H1 (cell line): ENCODE measurements at regions not wholly inside any gene's neighbourhood (a gene's known extent, or its start where the extent isn't known, plus 50 kb on each side); places are given as distances from the start of the nearest gene placed in this dataset.

Experiments
- CTCF ChIA-PET: fragments of 300-600 bp; sonication (Branson Sonifier 250); formaldehyde crosslinking; loops from one replicate; lab custom pipeline; 2021; ENCODE audit not compliant: partially characterized antibody; lab: Charles Lee
- POLR2A ChIA-PET: fragments of 300-600 bp; sonication (Branson Sonifier 250); formaldehyde crosslinking; loops from one replicate; lab custom pipeline; 2021; ENCODE audit warnings: inconsistent platforms; ENCODE audit not compliant: partially characterized antibody; lab: Charles Lee
- DNase-seq, 2 experiments: peaks; one replicate each; pipeline versions ENCODE4 v3.0.0 to v3.0.0-alpha.2; 2010 to 2022; ENCODE audit warnings: low spot score in 2 of 2, low read depth in 1 of 2, mixed read lengths in 1 of 2
- FAIRE-seq: peaks from 2 replicates; lab custom pipeline; 2011; peaks lifted over from hg19 to GRCh38; lab: Jason Lieb, UNC
- H2AFZ ChIP-seq: 2 replicates; pipeline ENCODE4 v1.8.1; 2012; ENCODE audit warnings: low read length, inconsistent platforms
- H2AK5ac ChIP-seq: 2 replicates; pipeline ENCODE4 v1.6.1; 2013; ENCODE audit warnings: low read depth, low read length
- H2BK120ac ChIP-seq: replicated peaks from 2 replicates; pipeline ENCODE3; 2013; ENCODE audit warnings: low read depth, low read length, inconsistent platforms
- H2BK12ac ChIP-seq: 2 replicates; pipeline ENCODE4 v1.6.1; 2013; ENCODE audit warnings: low read depth, low read length
- H2BK15ac ChIP-seq: 2 replicates; pipeline ENCODE4 v1.6.1; 2013; ENCODE audit warnings: low read length
- H2BK20ac ChIP-seq: 2 replicates; pipeline ENCODE4 v1.6.1; 2013; ENCODE audit warnings: low read length
- H2BK5ac ChIP-seq: 2 replicates; pipeline ENCODE4 v1.6.1; 2013; ENCODE audit warnings: low read depth, low read length
- H3K14ac ChIP-seq: 2 replicates; pipeline ENCODE4 v1.6.1; 2013; ENCODE audit warnings: inconsistent platforms; ENCODE audit not compliant: insufficient read length
- H3K18ac ChIP-seq: 2 replicates; pipeline ENCODE4 v1.6.1; 2013; ENCODE audit warnings: low read length; ENCODE audit errors: extremely low read depth
- H3K23ac ChIP-seq: 2 replicates; pipeline ENCODE4 v1.6.1; 2013; ENCODE audit warnings: inconsistent platforms; ENCODE audit not compliant: insufficient read length
- H3K23me2 ChIP-seq: 2 replicates; pipeline ENCODE4 v1.6.1; 2013; ENCODE audit warnings: low read depth, low read length
- H3K27ac ChIP-seq: 2 replicates; pipeline ENCODE4 v1.6.1; 2011; ENCODE audit warnings: low read depth, low read length, inconsistent platforms
- H3K27me3 ChIP-seq, 4 experiments: replicated peaks in 1 of 4; 1 replicate in 1 of 4; 2 replicates in 3 of 4; pipeline versions ENCODE4 v1.6.1 to v1.8.1; 2011 to 2013; ENCODE audit warnings: low read length in 3 of 4, mild to moderate bottlenecking in 3 of 4, inconsistent platforms in 2 of 4, mixed read lengths in 2 of 4, moderate library complexity in 1 of 4; ENCODE audit not compliant: control insufficient read depth in 3 of 4, insufficient read depth in 3 of 4; ENCODE audit errors: extremely low read depth in 1 of 4
- H3K36me3 ChIP-seq, 4 experiments: 2 replicates each; pipeline versions ENCODE4 v1.6.1 to v1.8.1; 2011 to 2013; ENCODE audit warnings: mild to moderate bottlenecking in 4 of 4, low read length in 3 of 4, moderate library complexity in 2 of 4, control low read depth in 1 of 4, inconsistent platforms in 1 of 4; ENCODE audit not compliant: insufficient read depth in 4 of 4, control insufficient read depth in 2 of 4
- H3K4ac ChIP-seq: replicated peaks from 2 replicates; pipeline ENCODE3; 2013; ENCODE audit warnings: low read length, low read depth, mixed read lengths, inconsistent platforms; ENCODE audit not compliant: insufficient read length
- H3K4me1 ChIP-seq, 4 experiments: replicated peaks in 1 of 4; 1 replicate in 1 of 4; 2 replicates in 3 of 4; pipeline versions ENCODE4 v1.6.1 to v1.8.1; 2011 to 2013; ENCODE audit warnings: low read length in 3 of 4, inconsistent platforms in 2 of 4, mixed read lengths in 1 of 4; ENCODE audit not compliant: insufficient read depth in 4 of 4, control insufficient read depth in 3 of 4
- H3K4me2 ChIP-seq, 2 experiments: 2 replicates each; pipeline versions ENCODE4 v1.6.1 to v1.8.1; 2011 to 2013; ENCODE audit warnings: low read depth in 2 of 2, low read length in 2 of 2, control low read depth in 1 of 2, inconsistent platforms in 1 of 2, mild to moderate bottlenecking in 1 of 2; ENCODE audit not compliant: insufficient read depth in 1 of 2
- H3K4me3 ChIP-seq, 4 experiments: fragments of 200-600, 300-600 bp in 1 of 4; sonication (generic), shearing (Covaris generic), sonication (Bioruptor Twin) in 1 of 4; 2 replicates each; pipeline versions ENCODE4 v1.5.1 to v1.8.1; 2011 to 2016; ENCODE audit warnings: low read length in 4 of 4, low read depth in 3 of 4, control low read depth in 2 of 4, inconsistent platforms in 2 of 4, mild to moderate bottlenecking in 2 of 4, mixed read lengths in 1 of 4, moderate library complexity in 1 of 4; ENCODE audit not compliant: insufficient read depth in 2 of 4; ENCODE audit errors: extremely low read depth in 1 of 4
- H3K56ac ChIP-seq: replicated peaks from 2 replicates; pipeline ENCODE3; 2013; ENCODE audit warnings: low read depth, mild to moderate bottlenecking, mixed read lengths, low read length, inconsistent platforms; ENCODE audit not compliant: insufficient read length
- H3K79me1 ChIP-seq: 2 replicates; pipeline ENCODE4 v1.6.1; 2013; ENCODE audit warnings: low read depth, low read length, control low read depth
- H3K79me2 ChIP-seq, 2 experiments: 2 replicates each; pipeline versions ENCODE4 v1.6.1 to v1.8.1; 2012 to 2013; ENCODE audit warnings: low read length in 2 of 2, mild to moderate bottlenecking in 2 of 2, inconsistent platforms in 1 of 2; ENCODE audit not compliant: insufficient read depth in 2 of 2, control insufficient read depth in 1 of 2
- H3K9ac ChIP-seq, 4 experiments: replicated peaks in 1 of 4; 1 replicate in 1 of 4; 2 replicates in 3 of 4; pipeline versions ENCODE4 v1.6.1 to v1.8.1; 2011 to 2013; ENCODE audit warnings: low read depth in 3 of 4, low read length in 3 of 4, control low read depth in 2 of 4, mild to moderate bottlenecking in 2 of 4, moderate library complexity in 2 of 4, inconsistent platforms in 1 of 4; ENCODE audit errors: extremely low read depth in 1 of 4
- H3K9me3 ChIP-seq, 2 experiments: 2 replicates each; pipeline versions ENCODE4 v1.6.1 to v1.8.1; 2012 to 2013; ENCODE audit warnings: mild to moderate bottlenecking in 2 of 2, moderate library complexity in 2 of 2, control low read depth in 1 of 2, inconsistent platforms in 1 of 2, low read depth in 1 of 2, low read length in 1 of 2, mixed read lengths in 1 of 2; ENCODE audit not compliant: insufficient read depth in 2 of 2
- H4K20me1 ChIP-seq, 2 experiments: replicated peaks in 1 of 2; 2 replicates each; pipeline versions ENCODE3 to v1.8.1; 2011 to 2013; ENCODE audit warnings: inconsistent platforms in 2 of 2, low read length in 2 of 2, mild to moderate bottlenecking in 1 of 2; ENCODE audit not compliant: insufficient read depth in 2 of 2, control insufficient read depth in 1 of 2
- H4K5ac ChIP-seq: 2 replicates; pipeline ENCODE4 v1.6.1; 2013; ENCODE audit warnings: low read length, low read depth, mixed read lengths, inconsistent platforms; ENCODE audit not compliant: insufficient read length
- H4K8ac ChIP-seq: 2 replicates; pipeline ENCODE4 v1.8.0; 2013; ENCODE audit warnings: mild to moderate bottlenecking, moderate library complexity, low read length, inconsistent platforms; ENCODE audit not compliant: insufficient read depth; ENCODE audit errors: extremely low read depth
- H4K91ac ChIP-seq: replicated peaks from 2 replicates; pipeline ENCODE3; 2013; ENCODE audit warnings: low read length, mixed read lengths, inconsistent platforms; ENCODE audit not compliant: insufficient read length
- RAD21 ChIP-seq, 2 experiments: IDR thresholded peaks in 1 of 2; conservative IDR thresholded peaks in 1 of 2; 2 replicates each; pipeline ENCODE4 v1.6.1; 2011; ENCODE audit warnings: low read depth in 2 of 2, low read length in 2 of 2, improper control_type of control experiment in 1 of 2, inconsistent platforms in 1 of 2, mild to moderate bottlenecking in 1 of 2, moderate library complexity in 1 of 2
- ZNF274 ChIP-seq: IDR thresholded peaks from 2 replicates; pipeline ENCODE4 v1.7.0; 2012; ENCODE audit warnings: low read length, borderline replicate concordance; ENCODE audit errors: extremely low read depth
- WGBS, 2 experiments: shearing (Covaris generic) in 1 of 2; methylation state at CpG; one replicate each; pipeline versions ENCODE4 v1.1.6 to v1.1.7; 2013 to 2015; ENCODE audit warnings: low lambda C conversion rate in 2 of 2, mixed read lengths in 2 of 2, inconsistent platforms in 1 of 2, low coverage in 1 of 2, missing lambda C conversion rate in 1 of 2; ENCODE audit not compliant: insufficient replicate concordance in 2 of 2, insufficient coverage in 1 of 2, insufficient read length in 1 of 2; ENCODE audit errors: extremely low coverage in 1 of 2, missing lambda C conversion rate in 1 of 2; 5-methylcytosine and 5-hydroxymethylcytosine counted together
- TF ChIP-seq, protein P1 (sequence below): IDR thresholded peaks from 2 replicates; pipeline ENCODE4 v1.6.1; 2012; ENCODE audit warnings: inconsistent platforms

DNA sequence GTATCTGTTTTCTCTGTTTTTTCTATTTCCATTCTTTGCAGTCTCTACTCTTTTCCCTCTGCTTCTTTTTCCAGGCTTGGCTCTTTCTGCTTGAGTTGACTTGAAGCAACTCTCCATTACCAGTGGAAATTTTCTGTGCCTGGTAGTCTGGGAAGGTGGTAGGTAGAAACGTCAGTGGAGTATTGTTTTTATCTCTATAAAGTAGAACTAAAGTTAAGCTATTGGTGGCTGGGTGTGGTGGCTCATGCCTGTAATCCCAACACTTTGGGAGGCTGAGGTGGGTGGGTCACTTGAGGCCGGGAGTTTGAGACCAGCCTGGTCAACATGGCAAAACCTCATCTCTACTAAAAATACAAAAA, 438.1 kb upstream of the AR start:
- no peaks in the 10 kb centered on the region for H4K20me1 ChIP-seq
- CTCF ChIA-PET: no interaction called here
- WGBS, 2 experiments: 83% methylated on average over 1 of the region's 2 CpGs; no CpG with 5 or more reads in 1 of the 2 experiments
- no peak for TF ChIP-seq ZNF274
- TF ChIP-seq, protein P1, sequence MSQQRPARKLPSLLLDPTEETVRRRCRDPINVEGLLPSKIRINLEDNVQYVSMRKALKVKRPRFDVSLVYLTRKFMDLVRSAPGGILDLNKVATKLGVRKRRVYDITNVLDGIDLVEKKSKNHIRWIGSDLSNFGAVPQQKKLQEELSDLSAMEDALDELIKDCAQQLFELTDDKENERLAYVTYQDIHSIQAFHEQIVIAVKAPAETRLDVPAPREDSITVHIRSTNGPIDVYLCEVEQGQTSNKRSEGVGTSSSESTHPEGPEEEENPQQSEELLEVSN: no peak
- TF ChIP-seq RAD21 (IDR thresholded peaks at IDR 0.05 in 1 of 2, conservative IDR thresholded peaks at IDR 0.05 in 1 of 2; ENCODE audit: low read depth in 2 of 2, low read length in 2 of 2): no peak

More for the DNA sequence above, 438.1 kb upstream of the AR start:
- H2BK5ac ChIP-seq: no peak overlapping the region
- no peak overlapping the region for H3K27ac ChIP-seq
- no peak overlapping the region for H2BK12ac ChIP-seq
- H3K18ac ChIP-seq: no peak overlapping the region
- no peaks in the 10 kb centered on the region for H3K4me1 ChIP-seq
- FAIRE-seq (no peak), DNase-seq (no peak)
- no peaks in the 10 kb centered on the region for H3K79me2 ChIP-seq
- no peak overlapping the region for H4K91ac ChIP-seq
- H3K4me3 ChIP-seq: no peak overlapping the region
- no peaks in the 10 kb centered on the region for H3K23me2 ChIP-seq
- H3K79me1 ChIP-seq: no peaks in the 10 kb centered on the region
- no peak overlapping the region for H3K14ac ChIP-seq
- POLR2A ChIA-PET: no interaction called here
- H2AK5ac ChIP-seq: no peak overlapping the region
- H3K4me2 ChIP-seq: no peak overlapping the region
- no peaks in the 10 kb centered on the region for H3K36me3 ChIP-seq
- H2AFZ ChIP-seq: no peak overlapping the region
- no peak overlapping the region for H2BK120ac ChIP-seq
- H3K9ac ChIP-seq: no peak overlapping the region
- no peak overlapping the region for H2BK20ac ChIP-seq
- H2BK15ac ChIP-seq: no peak overlapping the region
- no peak overlapping the region for H3K23ac ChIP-seq
- no peak overlapping the region for H3K4ac ChIP-seq
- H3K27me3 ChIP-seq: no peaks in the 10 kb centered on the region
- H4K8ac ChIP-seq: no peak overlapping the region
- no peak overlapping the region for H4K5ac ChIP-seq
- no peaks in the 10 kb centered on the region for H3K9me3 ChIP-seq
- H3K56ac ChIP-seq: no peak overlapping the region
